Stomach (tissue), 4 donors: ENCODE measurements at regions not wholly inside any gene's neighbourhood (a gene's known extent, or its start where the extent isn't known, plus 50 kb on each side); places are given as distances from the start of the nearest gene placed in this dataset.

Source experiments
- CTCF ChIP-seq, 7 experiments: fragments of 450-650 bp in 4 of 7; fragments of 200-600 bp in 3 of 7; sonication (generic) in 3 of 7; IDR thresholded peaks; one replicate each; pipeline ENCODE4 v1.5.1; 2016 to 2019; ENCODE audit warnings: antibody characterized with exemption in 7 of 7, control low read depth in 2 of 7, mild to moderate bottlenecking in 1 of 7
- EP300 ChIP-seq: sonication (generic); formaldehyde crosslinking; IDR thresholded peaks from one replicate; pipeline ENCODE4 v1.6.1; 2017; ENCODE audit warnings: antibody characterized with exemption

DNA sequence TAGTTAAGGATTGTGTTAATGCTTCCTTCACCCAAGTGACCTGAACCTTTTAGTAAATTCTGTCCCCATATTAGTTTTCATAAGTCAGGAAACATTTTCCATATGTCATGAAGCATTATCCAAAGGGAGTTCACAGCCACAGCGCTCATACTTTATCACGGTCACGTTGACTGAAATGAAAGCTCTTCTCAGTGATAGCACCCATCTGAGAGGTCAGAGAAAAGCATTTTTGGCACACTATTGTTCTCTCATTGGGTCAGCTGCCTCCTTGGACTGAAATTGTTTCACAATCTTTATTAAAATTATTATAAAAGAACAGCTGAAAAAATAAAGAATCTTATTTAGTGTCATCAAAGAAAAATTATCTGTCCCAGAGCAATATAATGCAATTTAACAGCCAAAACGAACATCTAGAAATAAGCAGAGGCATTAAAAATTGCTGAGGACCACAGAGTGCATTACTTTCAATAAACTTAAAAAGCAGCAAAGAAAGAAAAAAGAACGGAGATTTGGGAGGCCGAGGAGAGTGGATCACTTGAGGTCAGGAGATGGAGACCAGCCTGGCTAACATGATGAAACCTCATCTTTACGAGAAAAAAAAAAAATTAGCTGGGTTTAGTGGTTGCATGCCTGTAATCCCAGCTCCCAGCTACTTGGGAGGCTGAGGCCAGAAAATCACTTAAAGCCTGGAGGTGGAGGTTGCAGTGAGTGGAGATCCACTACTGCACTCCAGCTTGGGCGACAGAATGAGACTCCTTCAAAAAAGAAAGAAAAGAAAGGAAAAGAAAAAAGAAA is 680.8 kb upstream of the FAM241A start:
- TF ChIP-seq CTCF (IDR thresholded peaks at IDR 0.05), result no peak
- TF ChIP-seq EP300, result no peak
